ENCODE measurements at regions not wholly inside any gene's neighbourhood (a gene's known extent, or its start where the extent isn't known, plus 50 kb on each side); places are given as distances from the start of the nearest gene placed in this dataset.

DNA sequence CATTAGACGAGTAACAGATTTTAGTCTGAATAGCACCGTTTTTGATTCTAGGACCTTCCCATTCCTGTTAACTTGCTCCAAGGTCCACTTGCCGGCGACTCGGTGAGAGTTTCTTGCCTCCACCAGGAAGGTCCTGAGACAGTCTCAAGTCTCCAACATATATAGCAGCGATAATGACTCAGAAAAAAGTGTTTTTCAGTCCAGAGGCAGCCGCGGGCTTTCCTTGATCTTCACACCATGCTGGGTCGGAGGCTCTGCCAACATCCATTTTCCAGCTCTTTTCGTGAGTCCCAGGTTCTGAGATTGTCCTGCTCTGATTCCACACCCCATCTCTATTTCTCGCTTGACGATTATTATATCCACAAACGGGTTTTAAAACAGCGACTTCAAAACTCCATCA lies 170.5 kb downstream of the GPX5 start:
- no peaks in the 10 kb centered on the region for H3K9me2 ChIP-seq (ENCODE audit: insufficient read depth)

DNA sequence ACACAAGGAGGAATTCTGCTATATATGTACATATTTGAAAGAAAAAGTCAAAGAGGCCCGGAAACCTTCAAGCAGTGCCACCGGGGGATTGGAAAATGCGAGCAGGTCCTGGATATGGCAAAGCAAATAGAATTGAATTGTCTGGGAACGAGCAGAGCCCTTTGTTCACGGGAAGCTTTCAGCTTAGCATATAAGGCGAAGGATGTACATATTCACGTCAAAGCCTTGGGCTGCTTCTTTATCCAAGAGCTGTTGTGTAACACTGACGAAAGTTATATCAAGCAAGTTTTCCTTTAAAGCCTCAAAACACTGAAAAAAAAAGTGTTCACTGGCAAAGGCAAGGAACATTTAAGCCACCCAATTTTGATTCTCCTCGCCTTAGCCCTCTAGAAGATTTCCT lies 171.0 kb downstream of the GPX5 start:
- H3K4me3 ChIP-seq: peak overlapping the region; percentile 58
- BruUV-seq (replicated peaks): no TSS peak
- H4K20me1 ChIP-seq (ENCODE audit: insufficient read depth): no peaks in the 10 kb centered on the region
- no peaks in the 10 kb centered on the region for H3K79me2 ChIP-seq (ENCODE audit: low read depth)
- intact Hi-C loops (cut with micrococcal nuclease; ENCODE audit: unreplicated experiment): no loop called here
- no peaks in the 10 kb centered on the region for H3K9me2 ChIP-seq (ENCODE audit: insufficient read depth)
- 0 out of 2 replicates have a peak, but pooled peaks cover 3% of the 10 kb centered on the region for H3F3A ChIP-seq (ENCODE audit: insufficient read depth, low read depth)
- no peak for DNase-seq
- no peaks in the 10 kb centered on the region for H3K4me1 ChIP-seq (replicated peaks; ENCODE audit: insufficient read depth)
- POLR2A ChIA-PET (ENCODE audit: unreplicated experiment): interaction anchor here (0.6 kb wide), 1 partner anchor 18 kb away, joined by 13 read pairs; no protein-coding TSS in a partner anchor
- H3K27ac ChIP-seq: no peak overlapping the region
- no peaks in the 10 kb centered on the region for H3K9me3 ChIP-seq (ENCODE audit: insufficient read depth, low read depth)
- no peaks in the 10 kb centered on the region for H3K27me3 ChIP-seq (ENCODE audit: insufficient read depth, low read depth)
- no peaks in the 10 kb centered on the region for H3K36me3 ChIP-seq (ENCODE audit: low read depth)
- H3K4me2 ChIP-seq: peak overlapping the region; percentile 86
- CTCF ChIA-PET: no interaction called here
- H2AFZ ChIP-seq: peak overlapping the region; percentile 80
- no peak for TF ChIP-seq EZH2 (IDR thresholded peaks at IDR 0.05; ENCODE audit: low read depth)

More for the DNA sequence above, 170.5 kb downstream of the GPX5 start:
- no peaks in the 10 kb centered on the region for H3K9me3 ChIP-seq (ENCODE audit: insufficient read depth, low read depth)
- no peaks in the 10 kb centered on the region for H3K36me3 ChIP-seq (ENCODE audit: low read depth)
- TF ChIP-seq EZH2 (IDR thresholded peaks at IDR 0.05; ENCODE audit: low read depth): no peak
- TF ChIP-seq, protein P1, sequence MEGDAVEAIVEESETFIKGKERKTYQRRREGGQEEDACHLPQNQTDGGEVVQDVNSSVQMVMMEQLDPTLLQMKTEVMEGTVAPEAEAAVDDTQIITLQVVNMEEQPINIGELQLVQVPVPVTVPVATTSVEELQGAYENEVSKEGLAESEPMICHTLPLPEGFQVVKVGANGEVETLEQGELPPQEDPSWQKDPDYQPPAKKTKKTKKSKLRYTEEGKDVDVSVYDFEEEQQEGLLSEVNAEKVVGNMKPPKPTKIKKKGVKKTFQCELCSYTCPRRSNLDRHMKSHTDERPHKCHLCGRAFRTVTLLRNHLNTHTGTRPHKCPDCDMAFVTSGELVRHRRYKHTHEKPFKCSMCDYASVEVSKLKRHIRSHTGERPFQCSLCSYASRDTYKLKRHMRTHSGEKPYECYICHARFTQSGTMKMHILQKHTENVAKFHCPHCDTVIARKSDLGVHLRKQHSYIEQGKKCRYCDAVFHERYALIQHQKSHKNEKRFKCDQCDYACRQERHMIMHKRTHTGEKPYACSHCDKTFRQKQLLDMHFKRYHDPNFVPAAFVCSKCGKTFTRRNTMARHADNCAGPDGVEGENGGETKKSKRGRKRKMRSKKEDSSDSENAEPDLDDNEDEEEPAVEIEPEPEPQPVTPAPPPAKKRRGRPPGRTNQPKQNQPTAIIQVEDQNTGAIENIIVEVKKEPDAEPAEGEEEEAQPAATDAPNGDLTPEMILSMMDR (conservative IDR thresholded peaks at IDR 0.05): no peak
- peak overlapping the region; percentile 80 for H2AFZ ChIP-seq
- H3K4me1 ChIP-seq (replicated peaks; ENCODE audit: insufficient read depth): no peaks in the 10 kb centered on the region
- H3K4me2 ChIP-seq: peak overlapping the region; percentile 86
- no TSS peak for BruUV-seq (replicated peaks)
- no peak for DNase-seq
- H3K27ac ChIP-seq: no peak overlapping the region
- ChIA-PET CTCF (no interaction called here), POLR2A (ENCODE audit: unreplicated experiment) (no interaction called here)
- H3K79me2 ChIP-seq (ENCODE audit: low read depth): no peaks in the 10 kb centered on the region
- intact Hi-C loops (cut with micrococcal nuclease; ENCODE audit: unreplicated experiment): no loop called here
- no peaks in the 10 kb centered on the region for H3K27me3 ChIP-seq (ENCODE audit: insufficient read depth, low read depth)
- 0 out of 2 replicates have a peak, but pooled peaks cover 3% of the 10 kb centered on the region for H3F3A ChIP-seq (ENCODE audit: insufficient read depth, low read depth)
- peak overlapping the region; percentile 58 for H3K4me3 ChIP-seq
- H4K20me1 ChIP-seq (ENCODE audit: insufficient read depth): no peaks in the 10 kb centered on the region

DNA sequence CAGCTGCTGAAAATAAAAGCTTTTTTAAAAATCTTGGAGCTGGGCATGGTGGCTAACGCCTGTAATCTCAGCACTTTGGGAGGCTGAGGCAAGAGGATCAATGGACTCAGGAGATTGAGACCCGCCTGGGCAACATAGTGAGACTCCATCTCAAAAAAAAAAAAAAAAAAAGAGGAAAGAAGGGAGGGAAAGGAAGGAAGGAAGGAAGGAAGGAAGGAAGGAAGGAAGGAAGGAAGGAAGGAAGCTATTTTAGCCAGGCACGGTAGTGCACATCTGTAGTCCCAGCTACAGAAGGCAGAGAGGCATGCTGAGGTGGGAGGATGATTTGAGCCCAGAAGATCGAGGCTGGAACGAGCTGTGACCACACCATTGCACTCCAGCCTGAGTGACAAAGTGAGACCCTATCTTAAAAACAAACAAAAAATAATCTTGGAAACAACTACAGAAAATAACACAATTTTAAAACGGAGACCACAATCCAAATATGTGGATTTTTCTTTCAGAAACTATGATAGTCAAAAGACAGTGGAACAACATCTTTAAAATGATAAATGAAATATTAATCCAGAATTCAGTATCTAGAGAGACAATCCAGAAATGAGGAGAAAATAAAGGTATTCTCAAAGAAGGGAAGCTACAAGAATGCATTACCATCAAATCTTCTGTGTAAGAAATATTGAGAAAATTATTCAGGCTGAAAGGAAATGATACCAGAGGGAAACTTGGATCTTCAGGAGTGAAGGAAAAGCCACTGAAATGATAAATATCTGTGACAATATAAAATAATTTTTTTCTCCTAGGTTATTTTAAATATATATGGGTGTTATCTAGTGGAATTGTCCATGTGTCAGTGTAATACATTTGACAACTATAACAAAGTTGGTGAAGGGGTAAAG lies 182.0 kb downstream of the GPX5 start:
- Histone ChIP-seq H3K79me2 (ENCODE audit: low read depth) (no peaks in the 10 kb centered on the region), H3K27me3 (ENCODE audit: insufficient read depth, low read depth) (no peaks in the 10 kb centered on the region), H3K27ac (no peak overlapping the region), H3K4me2 (no peak overlapping the region), H3K4me3 (no peak overlapping the region), H3K4me1 (replicated peaks; ENCODE audit: insufficient read depth) (no peaks in the 10 kb centered on the region), H3K9me3 (ENCODE audit: insufficient read depth, low read depth) (peaks cover 7% of the 10 kb centered on the region; the same call in 1 of the 2 replicates), H4K20me1 (ENCODE audit: insufficient read depth) (no peaks in the 10 kb centered on the region), H3K36me3 (ENCODE audit: low read depth) (no peaks in the 10 kb centered on the region), H3F3A (ENCODE audit: insufficient read depth, low read depth) (peaks cover 24% of the 10 kb centered on the region), H2AFZ (no peak overlapping the region), H3K9me2 (ENCODE audit: insufficient read depth) (no peaks in the 10 kb centered on the region)
- TF ChIP-seq, protein P1 (conservative IDR thresholded peaks at IDR 0.05): no peak
- no peak for TF ChIP-seq EZH2 (IDR thresholded peaks at IDR 0.05; ENCODE audit: low read depth)
- BruUV-seq (replicated peaks): no TSS peak
- intact Hi-C loops (cut with micrococcal nuclease; ENCODE audit: unreplicated experiment): no loop called here
- ChIA-PET POLR2A (ENCODE audit: unreplicated experiment) (interaction anchor here (0.7 kb wide), 1 partner anchor 17 kb away, joined by 16 read pairs; no protein-coding TSS in a partner anchor), CTCF (no interaction called here)
- no peak for DNase-seq

Data from PC-9 (cell line).